GM18499 (cell line): ENCODE measurements at regions not wholly inside any gene's neighbourhood (a gene's known extent, or its start where the extent isn't known, plus 50 kb on each side); places are given as distances from the start of the nearest gene placed in this dataset.

ENCODE experiments used
- ATAC-seq: cut with Tn5 transposase; IDR thresholded peaks from one replicate; pipeline ENCODE4 v1.9.1; 2021; ENCODE audit warnings: moderate number of reproducible peaks; ENCODE audit not compliant: insufficient read depth, unreplicated experiment

- no peak for ATAC-seq
These were observed 54.1 kb upstream of the ARHGAP42 start for GRCh38 chr11:100632941-100633452.

GRCh38 chr11:100635194-100635593, 51.9 kb upstream of the ARHGAP42 start:
- ATAC-seq: no peak

GRCh38 chr11:100636536-100636935, 50.6 kb upstream of the ARHGAP42 start:
- ATAC-seq: no peak
